Breast epithelium (tissue), 4 donors: ENCODE measurements at regions not wholly inside any gene's neighbourhood (a gene's known extent, or its start where the extent isn't known, plus 50 kb on each side); places are given as distances from the start of the nearest gene placed in this dataset.
A peak's percentile ranks its signal among the peaks of the same experiment; 100 is the strongest.

Experiments used
- DNase-seq, 2 donors: peaks; one replicate each; pipeline ENCODE4 v3.0.0-alpha.2; 2019; ENCODE audit warnings: low spot score in 2 of 2
- H3K27ac ChIP-seq, 2 donors: fragments of 200-600 bp; sonication (generic) in 1 of 2; one replicate each; pipeline ENCODE4 v1.5.1; 2016 to 2019; ENCODE audit warnings: mild to moderate bottlenecking in 1 of 2
- H3K27me3 ChIP-seq, 2 donors: fragments of 200-600 bp; sonication (generic) in 1 of 2; one replicate each; pipeline versions ENCODE4 v1.5.1 to v1.6.0; 2017 to 2019; ENCODE audit warnings: control low read depth in 1 of 2, mild to moderate bottlenecking in 1 of 2
- H3K36me3 ChIP-seq: fragments of 200-600 bp; one replicate; pipeline ENCODE4 v1.5.1; 2019
- H3K4me1 ChIP-seq, 2 donors: fragments of 200-600 bp; sonication (generic); one replicate each; pipeline ENCODE4 v1.5.1; 2016 to 2019; ENCODE audit warnings: control low read depth in 1 of 2
- H3K4me3 ChIP-seq, 3 donors: fragments of 200-600 bp; sonication (generic); 1 replicate in 2 of 3; 2 replicates in 1 of 3; pipeline ENCODE4 v1.5.1; 2016 to 2019; ENCODE audit warnings: mild to moderate bottlenecking in 3 of 3, moderate library complexity in 2 of 3
- H3K9me3 ChIP-seq, 2 donors: fragments of 200-600 bp; sonication (generic) in 1 of 2; one replicate each; pipeline ENCODE4 v1.5.1; 2016 to 2019; ENCODE audit warnings: control low read depth in 1 of 2
- CTCF ChIP-seq, 3 donors: fragments of 450-650 bp; IDR thresholded peaks; one replicate each; pipeline ENCODE4 v1.5.1; 2016 to 2017; ENCODE audit warnings: antibody characterized with exemption in 3 of 3, mild to moderate bottlenecking in 3 of 3, moderate library complexity in 3 of 3
- POLR2A ChIP-seq: fragments of 450-650 bp; IDR thresholded peaks from one replicate; pipeline ENCODE4 v1.6.1; 2016; ENCODE audit warnings: antibody characterized with exemption, mild to moderate bottlenecking, moderate library complexity
- POLR2AphosphoS5 ChIP-seq, 3 donors: sonication (generic); formaldehyde crosslinking; IDR thresholded peaks; one replicate each; pipeline ENCODE4 v1.6.1; 2017; ENCODE audit warnings: antibody characterized with exemption in 3 of 3
- intact Hi-C: fragments of 100-400 bp; cut with DNase I; formaldehyde crosslinking; loops from one replicate; pipeline ENCODE4 v1.15.1; 2023; ENCODE audit warnings: low total_unique reads

- no peaks in the 10 kb centered on the region for H3K36me3 ChIP-seq
- H3K27me3 ChIP-seq, result no peaks in the 10 kb centered on the region
- DNase-seq, result no peak
- no peak overlapping the region for H3K4me3 ChIP-seq
- TF ChIP-seq POLR2AphosphoS5 (IDR thresholded peaks at IDR 0.05) (no peak), CTCF (IDR thresholded peaks at IDR 0.05) (no peak), POLR2A (no peak)
- H3K4me1 ChIP-seq, result no peaks in the 10 kb centered on the region
- intact Hi-C loops, result no loop called here
- H3K9me3 ChIP-seq, result no peaks in the 10 kb centered on the region
- H3K27ac ChIP-seq, result no peak overlapping the region
These were observed 554.0 kb downstream of the ARL4A start for GRCh38 chr7:13241416-13241815.

DNA sequence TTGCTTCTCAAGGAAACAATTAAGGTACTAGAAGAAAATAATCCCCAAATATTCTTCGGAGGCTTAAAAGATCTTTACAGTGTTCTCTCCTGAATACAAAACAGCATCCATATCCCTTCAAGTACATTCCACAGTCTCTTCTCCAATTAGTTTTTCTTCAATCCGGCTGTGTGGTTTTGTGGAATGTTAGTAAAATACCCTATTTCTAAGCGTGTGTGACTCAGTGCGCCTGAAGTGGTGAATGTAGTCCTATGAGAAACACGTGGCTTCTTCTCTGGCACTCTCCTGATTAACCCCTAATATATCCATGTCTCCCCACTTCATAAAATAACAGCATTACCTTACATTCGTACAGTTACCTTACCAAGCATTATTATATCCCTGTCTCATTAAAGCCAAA lies 570.2 kb downstream of the ARL4A start:
- H3K9me3 ChIP-seq, result no peaks in the 10 kb centered on the region
- DNase-seq, result no peak
- H3K36me3 ChIP-seq, result no peaks in the 10 kb centered on the region
- TF ChIP-seq CTCF (IDR thresholded peaks at IDR 0.05) (no peak), POLR2A (no peak), POLR2AphosphoS5 (IDR thresholded peaks at IDR 0.05) (no peak)
- intact Hi-C loops, result no loop called here
- no peaks in the 10 kb centered on the region for H3K4me1 ChIP-seq
- no peaks in the 10 kb centered on the region for H3K27me3 ChIP-seq
- H3K27ac ChIP-seq, result no peak overlapping the region
- H3K4me3 ChIP-seq, result no peak overlapping the region

DNA sequence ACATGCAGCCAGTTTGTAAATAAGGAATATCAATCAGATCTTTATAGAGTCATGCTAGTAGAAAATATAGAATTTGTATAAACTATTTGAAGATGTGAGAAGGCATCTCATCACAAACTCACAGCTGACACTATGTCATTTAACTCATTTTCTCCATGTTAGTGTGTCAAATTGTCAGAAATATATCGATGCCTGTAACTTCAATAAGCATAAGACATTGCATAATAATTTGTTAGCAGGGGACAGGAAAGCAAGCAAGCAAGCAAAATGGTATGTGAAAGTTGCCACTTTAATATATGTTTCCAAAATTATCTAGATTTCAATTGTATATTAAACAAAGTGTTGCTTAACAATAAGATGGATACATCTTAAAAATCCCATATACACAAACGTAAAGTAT lies 571.0 kb downstream of the ARL4A start:
- intact Hi-C loops, result no loop called here
- H3K27me3 ChIP-seq, result no peaks in the 10 kb centered on the region
- H3K4me3 ChIP-seq, result no peak overlapping the region
- H3K27ac ChIP-seq, result no peak overlapping the region
- TF ChIP-seq CTCF (IDR thresholded peaks at IDR 0.05), result no peak
- no peak for TF ChIP-seq POLR2A
- TF ChIP-seq POLR2AphosphoS5 (IDR thresholded peaks at IDR 0.05), result no peak
- H3K9me3 ChIP-seq, result no peaks in the 10 kb centered on the region
- H3K4me1 ChIP-seq, result no peaks in the 10 kb centered on the region
- H3K36me3 ChIP-seq, result no peaks in the 10 kb centered on the region
- no peak for DNase-seq

DNA sequence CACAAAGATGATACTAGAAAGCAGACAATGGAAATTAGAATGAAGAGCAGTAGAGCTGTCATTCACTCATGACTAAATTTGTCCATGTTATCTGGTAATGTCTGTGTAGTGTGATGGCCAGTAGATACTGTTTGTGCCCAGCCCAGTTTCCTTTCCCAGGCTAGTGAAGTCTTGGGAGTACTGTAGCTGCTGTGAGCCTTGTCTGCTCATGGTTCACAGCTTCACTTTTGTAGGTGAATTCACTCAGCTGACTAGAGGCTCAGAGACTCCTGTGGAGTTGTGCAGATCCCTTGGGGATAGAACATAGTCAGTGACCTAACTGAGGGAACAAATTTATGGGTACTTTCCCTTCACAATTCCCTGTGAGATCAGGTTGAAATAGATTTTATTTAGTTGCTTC lies 572.5 kb downstream of the ARL4A start:
- H3K27ac ChIP-seq, result no peak overlapping the region
- H3K27me3 ChIP-seq, result no peaks in the 10 kb centered on the region
- H3K4me3 ChIP-seq, result no peak overlapping the region
- intact Hi-C loops, result loop anchor here (5.0 kb wide), 1 partner anchor 578 kb away; no protein-coding TSS in a partner anchor
- H3K9me3 ChIP-seq, result no peaks in the 10 kb centered on the region
- no peaks in the 10 kb centered on the region for H3K4me1 ChIP-seq
- no peaks in the 10 kb centered on the region for H3K36me3 ChIP-seq
- no peak for DNase-seq
- no peak for TF ChIP-seq POLR2A
- TF ChIP-seq POLR2AphosphoS5 (IDR thresholded peaks at IDR 0.05), result no peak
- TF ChIP-seq CTCF (IDR thresholded peaks at IDR 0.05), result no peak

DNA sequence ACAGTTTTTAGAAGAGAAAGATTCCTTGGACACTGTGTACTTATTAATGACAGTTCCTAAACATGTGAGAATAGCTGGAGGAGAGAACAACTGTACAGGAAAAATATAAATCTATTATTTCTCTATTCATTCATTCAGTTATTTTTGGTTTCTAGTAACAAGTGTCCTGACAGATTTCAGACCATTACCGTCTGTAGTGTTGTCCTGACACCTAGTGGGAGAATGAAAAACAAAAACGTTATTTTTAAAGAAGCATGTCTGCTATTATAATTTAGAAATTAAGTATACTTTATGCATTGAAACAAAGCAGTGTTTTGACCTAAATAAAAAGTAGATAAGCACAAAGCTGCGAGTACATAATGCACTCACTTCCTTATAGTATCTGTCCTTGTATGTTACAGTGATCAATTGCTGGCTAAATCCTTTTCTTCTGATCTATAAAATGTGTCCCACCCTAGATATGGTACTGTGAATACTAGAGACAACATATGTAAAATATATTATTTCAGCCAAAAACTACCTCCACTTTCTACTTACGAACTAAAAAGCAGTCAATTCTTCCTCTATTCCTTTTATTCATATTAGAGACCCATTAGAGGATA lies 575.6 kb downstream of the ARL4A start:
- TF ChIP-seq POLR2A, result no peak
- TF ChIP-seq CTCF (IDR thresholded peaks at IDR 0.05), result peak; percentile 46 to 68 (median 65)
- intact Hi-C loops, result loop anchor here (5.0 kb wide), 1 partner anchor 581 kb away; no protein-coding TSS in a partner anchor
- no peak for DNase-seq

More for the DNA sequence above, 575.6 kb downstream of the ARL4A start:
- H3K4me3 ChIP-seq, result no peak overlapping the region
- no peaks in the 10 kb centered on the region for H3K9me3 ChIP-seq
- no peaks in the 10 kb centered on the region for H3K36me3 ChIP-seq
- no peak overlapping the region for H3K27ac ChIP-seq
- no peaks in the 10 kb centered on the region for H3K27me3 ChIP-seq
- no peaks in the 10 kb centered on the region for H3K4me1 ChIP-seq
